OCI-LY1 (cell line): ENCODE measurements at regions not wholly inside any gene's neighbourhood (a gene's known extent, or its start where the extent isn't known, plus 50 kb on each side); places are given as distances from the start of the nearest gene placed in this dataset.

Source experiments
- H2AFZ ChIP-seq: fragments of 200-600 bp; sonication (generic), shearing (Covaris generic); 2 replicates; pipeline ENCODE4 v1.6.0; 2014; ENCODE audit warnings: antibody characterized with exemption, mild to moderate bottlenecking, low read length
- H3F3A ChIP-seq: fragments of 200-600 bp; sonication (generic), shearing (Covaris generic); 2 replicates; pipeline ENCODE4 v1.6.0; 2014; ENCODE audit warnings: mild to moderate bottlenecking, antibody characterized with exemption, low read length, moderate library complexity; ENCODE audit not compliant: insufficient read depth
- H3K27ac ChIP-seq: fragments of 200-600 bp; sonication (generic); 2 replicates; pipeline ENCODE4 v1.5.1; 2014; ENCODE audit warnings: low read length, mixed run types, mild to moderate bottlenecking, low read depth; ENCODE audit not compliant: poor library complexity, severe bottlenecking
- H3K27me3 ChIP-seq: fragments of 200-600 bp; sonication (generic); 2 replicates; pipeline ENCODE4 v1.6.0; 2014; ENCODE audit warnings: antibody characterized with exemption, mild to moderate bottlenecking, low read length, moderate library complexity; ENCODE audit not compliant: insufficient read depth
- H3K36me3 ChIP-seq: fragments of 200-600 bp; sonication (generic); 2 replicates; pipeline ENCODE4 v1.6.1; 2014; ENCODE audit warnings: mild to moderate bottlenecking, antibody characterized with exemption, low read length, moderate library complexity, mixed read lengths; ENCODE audit not compliant: insufficient read depth
- H3K4me1 ChIP-seq: fragments of 200-600 bp; sonication (generic); 2 replicates; pipeline ENCODE4 v1.5.1; 2014; ENCODE audit warnings: mild to moderate bottlenecking, low read length, moderate library complexity; ENCODE audit not compliant: insufficient read depth, severe bottlenecking
- H3K4me2 ChIP-seq: fragments of 200-600 bp; sonication (generic), shearing (Covaris generic); 2 replicates; pipeline ENCODE4 v1.6.1; 2014; ENCODE audit warnings: low read length
- H3K4me3 ChIP-seq: fragments of 200-600 bp; sonication (generic); 2 replicates; pipeline ENCODE4 v1.5.1; 2014; ENCODE audit warnings: low read length, low read depth, mild to moderate bottlenecking, mixed read lengths; ENCODE audit not compliant: poor library complexity, severe bottlenecking
- H3K79me2 ChIP-seq: fragments of 200-600 bp; shearing (Covaris generic); 2 replicates; pipeline ENCODE4 v1.6.1; 2016; ENCODE audit warnings: mixed run types, low read length, mixed read lengths; ENCODE audit not compliant: insufficient read depth
- H3K9ac ChIP-seq: fragments of 200-600 bp; sonication (generic), shearing (Covaris generic); 2 replicates; pipeline ENCODE4 v1.6.1; 2014; ENCODE audit warnings: mild to moderate bottlenecking, low read length, mixed read lengths
- H3K9me2 ChIP-seq: fragments of 200-600 bp; sonication (generic), shearing (Covaris generic); 2 replicates; pipeline ENCODE4 v1.6.1; 2014; ENCODE audit warnings: low read depth, mild to moderate bottlenecking, low read length, mixed read lengths
- H3K9me3 ChIP-seq: fragments of 200-600 bp; shearing (Covaris generic); 2 replicates; pipeline ENCODE4 v1.6.1; 2014; ENCODE audit warnings: low read length, mixed read lengths
- H4K20me1 ChIP-seq: fragments of 200-600 bp; sonication (generic), shearing (Covaris generic); 2 replicates; pipeline ENCODE4 v1.6.0; 2016; ENCODE audit warnings: mild to moderate bottlenecking, low read length; ENCODE audit not compliant: insufficient read depth
- EZH2 ChIP-seq: fragments of 200-600 bp; sonication (generic), shearing (Covaris generic); IDR thresholded peaks from 2 replicates; pipeline ENCODE4 v1.8.0; 2017; ENCODE audit warnings: borderline replicate concordance, mixed run types, mild to moderate bottlenecking, antibody characterized with exemption, low read length, moderate library complexity, mixed read lengths
- TF ChIP-seq, protein P1 (sequence below): fragments of 200-600 bp; sonication (generic), shearing (Covaris generic); IDR thresholded peaks from 2 replicates; pipeline ENCODE4 v1.5.1; 2017; ENCODE audit warnings: mild to moderate bottlenecking, antibody characterized with exemption, low read length, moderate library complexity, mixed read lengths

DNA sequence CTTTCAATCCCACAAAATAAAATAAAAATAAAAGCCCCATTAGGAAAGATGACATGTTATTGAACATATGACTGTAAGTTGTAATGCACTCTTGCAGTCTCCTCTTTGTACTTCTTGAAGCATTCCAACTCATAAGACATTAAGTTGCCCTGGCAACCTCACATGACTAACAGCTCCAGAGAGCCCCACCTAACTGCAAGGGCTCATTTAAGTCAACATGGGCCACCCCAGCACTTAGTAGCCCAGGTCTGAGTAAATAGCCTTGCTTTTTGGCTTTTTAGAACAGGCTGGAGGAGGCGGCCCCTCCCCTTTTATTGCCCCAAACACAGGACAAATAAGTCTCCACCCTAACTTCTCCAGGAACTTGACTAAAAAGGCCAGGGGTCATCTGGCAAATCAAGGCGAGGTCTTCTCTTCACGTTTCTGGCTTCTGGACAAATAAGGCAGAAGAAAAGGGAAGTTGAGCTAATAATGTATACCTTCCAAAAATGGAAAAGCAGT, 135.1 kb downstream of the TMCO5A start:
- Histone ChIP-seq H3K27me3 (no peaks in the 10 kb centered on the region), H3K9ac (peak overlapping the region; percentile 15; the same call in 1 of the 2 replicates), H3F3A (no peaks in the 10 kb centered on the region), H3K9me2 (no peaks in the 10 kb centered on the region), H3K36me3 (no peaks in the 10 kb centered on the region), H3K27ac (peak overlapping the region; percentile 14), H4K20me1 (no peaks in the 10 kb centered on the region), H3K4me2 (peak overlapping the region; percentile 54), H3K79me2 (no peaks in the 10 kb centered on the region), H3K9me3 (no peaks in the 10 kb centered on the region), H2AFZ (no peak overlapping the region), H3K4me1 (peaks cover 59% of the 10 kb centered on the region), H3K4me3 (peak overlapping the region; percentile 26)
- TF ChIP-seq, protein P1, sequence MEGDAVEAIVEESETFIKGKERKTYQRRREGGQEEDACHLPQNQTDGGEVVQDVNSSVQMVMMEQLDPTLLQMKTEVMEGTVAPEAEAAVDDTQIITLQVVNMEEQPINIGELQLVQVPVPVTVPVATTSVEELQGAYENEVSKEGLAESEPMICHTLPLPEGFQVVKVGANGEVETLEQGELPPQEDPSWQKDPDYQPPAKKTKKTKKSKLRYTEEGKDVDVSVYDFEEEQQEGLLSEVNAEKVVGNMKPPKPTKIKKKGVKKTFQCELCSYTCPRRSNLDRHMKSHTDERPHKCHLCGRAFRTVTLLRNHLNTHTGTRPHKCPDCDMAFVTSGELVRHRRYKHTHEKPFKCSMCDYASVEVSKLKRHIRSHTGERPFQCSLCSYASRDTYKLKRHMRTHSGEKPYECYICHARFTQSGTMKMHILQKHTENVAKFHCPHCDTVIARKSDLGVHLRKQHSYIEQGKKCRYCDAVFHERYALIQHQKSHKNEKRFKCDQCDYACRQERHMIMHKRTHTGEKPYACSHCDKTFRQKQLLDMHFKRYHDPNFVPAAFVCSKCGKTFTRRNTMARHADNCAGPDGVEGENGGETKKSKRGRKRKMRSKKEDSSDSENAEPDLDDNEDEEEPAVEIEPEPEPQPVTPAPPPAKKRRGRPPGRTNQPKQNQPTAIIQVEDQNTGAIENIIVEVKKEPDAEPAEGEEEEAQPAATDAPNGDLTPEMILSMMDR: no peak
- TF ChIP-seq EZH2: no peak

DNA sequence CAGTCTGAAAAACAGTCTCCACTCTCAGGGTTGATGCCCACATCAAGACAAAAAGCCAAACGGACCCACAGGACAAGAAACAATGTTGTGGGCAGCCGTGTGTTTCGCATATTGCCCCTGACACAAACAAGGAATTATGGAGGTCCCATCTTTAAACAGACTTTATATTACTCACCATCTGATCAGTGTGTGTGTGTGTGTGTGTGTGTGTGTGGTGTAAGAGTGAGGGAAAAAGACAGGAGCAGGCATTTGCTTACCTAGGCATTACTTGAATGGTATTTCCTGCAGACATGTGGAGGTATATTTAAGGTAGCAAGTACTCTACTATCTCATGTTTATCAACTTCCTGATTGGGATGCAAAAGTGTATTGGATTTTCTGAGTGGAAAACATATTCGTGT, 136.3 kb downstream of the TMCO5A start:
- Histone ChIP-seq H2AFZ (no peak overlapping the region), H3K9me3 (no peaks in the 10 kb centered on the region), H3K36me3 (no peaks in the 10 kb centered on the region), H3K4me2 (no peak overlapping the region), H3K4me1 (peaks cover 71% of the 10 kb centered on the region), H3K9ac (no peak overlapping the region), H3K27me3 (no peaks in the 10 kb centered on the region), H3K79me2 (no peaks in the 10 kb centered on the region), H4K20me1 (no peaks in the 10 kb centered on the region), H3K4me3 (no peak overlapping the region), H3F3A (no peaks in the 10 kb centered on the region), H3K27ac (peak overlapping the region; percentile 16), H3K9me2 (no peaks in the 10 kb centered on the region)
- TF ChIP-seq, protein P1: no peak
- TF ChIP-seq EZH2: no peak

GRCh38 chr15:38071211-38071972, 137.0 kb downstream of the TMCO5A start:
- Histone ChIP-seq H2AFZ (no peak overlapping the region), H3K9me3 (no peaks in the 10 kb centered on the region), H3K36me3 (no peaks in the 10 kb centered on the region), H3K4me1 (peaks cover 77% of the 10 kb centered on the region), H3K4me2 (peak overlapping the region; percentile 72; the same call in 1 of the 2 replicates), H3K4me3 (no peak overlapping the region), H4K20me1 (no peaks in the 10 kb centered on the region), H3F3A (no peaks in the 10 kb centered on the region), H3K9me2 (no peaks in the 10 kb centered on the region), H3K9ac (peak overlapping the region; percentile 81; the same call in 1 of the 2 replicates), H3K27ac (peak overlapping the region; percentile 97), H3K79me2 (no peaks in the 10 kb centered on the region), H3K27me3 (no peaks in the 10 kb centered on the region)
- TF ChIP-seq EZH2: no peak
- TF ChIP-seq, protein P1: no peak
